ENCODE measurements at regions not wholly inside any gene's neighbourhood (a gene's known extent, or its start where the extent isn't known, plus 50 kb on each side); places are given as distances from the start of the nearest gene placed in this dataset.

DNA sequence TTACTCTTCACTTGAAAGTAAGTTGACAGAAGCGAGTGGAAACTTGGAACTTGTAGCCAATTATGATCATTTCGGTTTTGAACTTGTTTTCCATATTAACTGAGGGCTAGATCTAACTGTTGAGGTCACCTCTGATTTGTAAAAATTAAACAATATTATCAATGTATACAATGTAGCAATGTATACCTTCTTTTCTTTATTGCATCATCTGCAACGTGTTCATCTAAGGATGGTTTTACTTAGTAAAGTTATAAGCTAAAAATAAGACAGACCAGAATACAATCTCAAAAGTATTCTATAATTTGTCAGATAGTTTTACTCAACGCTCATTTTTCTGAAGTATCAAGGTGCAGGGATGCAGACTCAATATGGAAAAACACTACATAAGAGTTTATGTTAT, 435.0 kb upstream of the TNP1 start:
- TF ChIP-seq, protein P1, sequence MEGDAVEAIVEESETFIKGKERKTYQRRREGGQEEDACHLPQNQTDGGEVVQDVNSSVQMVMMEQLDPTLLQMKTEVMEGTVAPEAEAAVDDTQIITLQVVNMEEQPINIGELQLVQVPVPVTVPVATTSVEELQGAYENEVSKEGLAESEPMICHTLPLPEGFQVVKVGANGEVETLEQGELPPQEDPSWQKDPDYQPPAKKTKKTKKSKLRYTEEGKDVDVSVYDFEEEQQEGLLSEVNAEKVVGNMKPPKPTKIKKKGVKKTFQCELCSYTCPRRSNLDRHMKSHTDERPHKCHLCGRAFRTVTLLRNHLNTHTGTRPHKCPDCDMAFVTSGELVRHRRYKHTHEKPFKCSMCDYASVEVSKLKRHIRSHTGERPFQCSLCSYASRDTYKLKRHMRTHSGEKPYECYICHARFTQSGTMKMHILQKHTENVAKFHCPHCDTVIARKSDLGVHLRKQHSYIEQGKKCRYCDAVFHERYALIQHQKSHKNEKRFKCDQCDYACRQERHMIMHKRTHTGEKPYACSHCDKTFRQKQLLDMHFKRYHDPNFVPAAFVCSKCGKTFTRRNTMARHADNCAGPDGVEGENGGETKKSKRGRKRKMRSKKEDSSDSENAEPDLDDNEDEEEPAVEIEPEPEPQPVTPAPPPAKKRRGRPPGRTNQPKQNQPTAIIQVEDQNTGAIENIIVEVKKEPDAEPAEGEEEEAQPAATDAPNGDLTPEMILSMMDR (conservative IDR thresholded peaks at IDR 0.05; ENCODE audit: control insufficient read depth, insufficient read depth, low read depth, low read length) = no peak
- H3K4me3 ChIP-seq (ENCODE audit: control insufficient read depth, low read depth, low read length) = no peak overlapping the region
- no peak for DNase-seq (ENCODE audit: low read depth)

DNA sequence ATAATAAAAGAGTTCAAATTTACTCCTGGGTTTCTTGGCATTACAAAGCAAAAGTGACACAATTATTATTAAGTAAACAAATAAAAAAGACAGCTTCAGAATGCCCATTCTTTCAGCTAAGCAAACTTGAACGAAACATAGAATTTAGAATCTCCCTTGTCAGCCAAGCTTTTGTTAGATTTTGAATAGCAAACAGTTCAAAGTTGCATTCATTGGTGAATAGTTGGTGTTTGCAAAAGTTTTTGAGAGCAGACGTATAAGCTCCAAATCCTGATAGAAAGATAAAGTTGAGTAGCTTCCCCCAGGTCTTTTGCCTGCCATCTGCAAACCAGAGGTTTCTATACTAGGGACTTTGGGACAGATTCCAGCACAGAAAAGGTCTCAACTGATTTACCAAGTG, 434.3 kb upstream of the TNP1 start:
- no peak overlapping the region for H3K4me3 ChIP-seq (ENCODE audit: control insufficient read depth, low read depth, low read length)
- no peak for DNase-seq (ENCODE audit: low read depth)
- TF ChIP-seq, protein P1 (conservative IDR thresholded peaks at IDR 0.05; ENCODE audit: control insufficient read depth, insufficient read depth, low read depth, low read length) = no peak

DNA sequence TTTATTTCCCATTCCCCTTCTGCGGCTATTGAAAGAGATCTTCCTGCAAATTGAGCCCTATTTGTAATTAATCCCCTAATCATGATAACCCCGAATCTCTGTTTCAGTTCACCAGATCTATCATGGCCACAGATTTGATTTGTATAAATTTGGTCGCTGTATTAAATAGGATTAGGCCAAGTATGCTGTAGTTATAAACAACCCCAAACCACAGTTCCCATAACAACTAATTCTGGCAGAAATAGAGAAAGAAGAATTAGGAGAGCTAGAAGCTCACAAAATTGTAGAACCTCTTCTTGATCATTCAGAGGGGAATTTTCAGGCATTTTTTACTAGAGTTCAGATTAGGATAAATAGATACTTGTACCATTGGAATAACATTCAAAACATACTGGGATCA, 433.7 kb upstream of the TNP1 start:
- TF ChIP-seq, protein P1 (conservative IDR thresholded peaks at IDR 0.05; ENCODE audit: control insufficient read depth, insufficient read depth, low read depth, low read length) = no peak
- no peak overlapping the region for H3K4me3 ChIP-seq (ENCODE audit: control insufficient read depth, low read depth, low read length)
- DNase-seq (ENCODE audit: low read depth) = no peak

DNA sequence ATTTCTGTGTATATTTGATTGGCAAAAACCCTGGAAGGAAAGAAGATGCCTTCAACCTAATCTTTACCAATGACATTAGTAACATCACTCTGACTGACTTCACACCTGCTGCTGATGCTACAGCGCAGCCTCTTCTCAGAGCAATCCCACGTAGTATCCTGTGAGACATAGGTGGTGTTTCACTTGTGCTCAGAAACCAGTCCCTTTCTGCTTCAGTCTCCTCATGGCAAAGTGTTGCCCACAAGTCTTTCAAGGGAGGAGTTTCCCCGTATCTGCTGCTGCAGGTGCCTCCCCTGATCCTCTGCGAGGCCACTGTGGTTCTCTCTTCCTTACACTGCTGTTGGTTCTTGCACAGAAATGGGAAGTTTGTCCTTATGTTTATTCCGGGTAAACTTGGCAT, 433.2 kb upstream of the TNP1 start:
- DNase-seq (ENCODE audit: low read depth) = no peak
- TF ChIP-seq, protein P1 (conservative IDR thresholded peaks at IDR 0.05; ENCODE audit: control insufficient read depth, insufficient read depth, low read depth, low read length) = no peak
- no peak overlapping the region for H3K4me3 ChIP-seq (ENCODE audit: control insufficient read depth, low read depth, low read length)

DNA sequence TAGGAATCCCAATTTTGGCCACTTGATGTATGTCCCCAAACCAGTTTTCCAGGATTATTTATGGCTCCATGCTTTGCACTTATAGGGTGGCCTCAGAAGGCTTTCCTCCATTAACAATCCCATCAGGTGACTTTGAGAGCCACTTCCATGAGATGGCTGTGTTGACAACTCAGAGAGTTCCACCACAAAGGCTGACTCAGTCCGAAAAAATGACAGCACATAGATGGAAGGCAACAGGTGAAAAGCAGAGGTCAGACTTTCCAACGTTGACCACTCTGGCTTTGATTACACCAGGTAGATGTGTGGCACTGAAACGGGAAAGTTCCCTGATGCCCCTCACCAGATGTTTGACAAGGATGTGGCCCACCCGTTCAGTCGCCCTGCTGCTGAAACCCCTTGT, 431.4 kb upstream of the TNP1 start:
- DNase-seq (ENCODE audit: low read depth) = no peak
- H3K4me3 ChIP-seq (ENCODE audit: control insufficient read depth, low read depth, low read length) = no peak overlapping the region
- TF ChIP-seq, protein P1 (conservative IDR thresholded peaks at IDR 0.05; ENCODE audit: control insufficient read depth, insufficient read depth, low read depth, low read length) = no peak

DNA sequence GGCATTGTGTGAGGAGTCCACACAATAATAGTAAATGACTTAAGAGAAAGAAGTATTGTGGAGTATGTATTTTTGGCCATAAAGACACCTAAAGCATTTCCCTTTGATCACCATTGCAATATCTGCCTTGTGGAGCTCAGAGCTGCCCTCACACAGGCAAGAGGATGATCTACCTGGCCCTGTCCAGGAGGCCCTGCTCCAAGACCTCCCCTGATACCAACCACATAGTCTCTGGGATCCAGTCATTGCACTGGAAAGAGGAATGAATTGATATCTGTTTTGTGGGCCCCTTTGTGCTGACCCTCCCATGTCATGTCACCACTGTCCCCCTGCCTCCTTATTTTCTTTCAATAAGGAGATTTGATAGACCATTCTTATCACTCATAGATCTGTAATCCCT, 430.6 kb upstream of the TNP1 start:
- TF ChIP-seq, protein P1 (conservative IDR thresholded peaks at IDR 0.05; ENCODE audit: control insufficient read depth, insufficient read depth, low read depth, low read length) = no peak
- no peak for DNase-seq (ENCODE audit: low read depth)
- no peak overlapping the region for H3K4me3 ChIP-seq (ENCODE audit: control insufficient read depth, low read depth, low read length)

DNA sequence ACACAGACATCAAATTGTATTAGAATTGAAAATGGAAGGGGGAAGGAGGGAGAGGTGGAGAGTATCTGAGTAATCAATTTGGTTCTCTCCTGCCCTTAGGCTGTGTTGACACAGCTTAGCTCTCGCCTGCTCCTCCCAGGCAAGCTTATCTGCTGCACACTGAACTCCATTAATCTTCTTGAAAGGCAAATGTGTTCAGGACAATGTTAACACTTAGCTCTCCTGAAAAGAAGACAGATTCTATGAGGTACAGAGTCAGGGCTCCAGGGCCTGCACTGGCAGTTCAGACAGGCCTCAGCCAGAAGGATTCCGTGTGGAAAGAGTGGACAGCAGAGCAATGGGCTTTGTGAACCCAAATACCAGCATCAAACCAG, 430.0 kb upstream of the TNP1 start:
- TF ChIP-seq, protein P1 (conservative IDR thresholded peaks at IDR 0.05; ENCODE audit: control insufficient read depth, insufficient read depth, low read depth, low read length) = no peak
- H3K4me3 ChIP-seq (ENCODE audit: control insufficient read depth, low read depth, low read length) = no peak overlapping the region
- DNase-seq (ENCODE audit: low read depth) = no peak
